ENCODE measurements at regions not wholly inside any gene's neighbourhood (a gene's known extent, or its start where the extent isn't known, plus 50 kb on each side); places are given as distances from the start of the nearest gene placed in this dataset.

DNA sequence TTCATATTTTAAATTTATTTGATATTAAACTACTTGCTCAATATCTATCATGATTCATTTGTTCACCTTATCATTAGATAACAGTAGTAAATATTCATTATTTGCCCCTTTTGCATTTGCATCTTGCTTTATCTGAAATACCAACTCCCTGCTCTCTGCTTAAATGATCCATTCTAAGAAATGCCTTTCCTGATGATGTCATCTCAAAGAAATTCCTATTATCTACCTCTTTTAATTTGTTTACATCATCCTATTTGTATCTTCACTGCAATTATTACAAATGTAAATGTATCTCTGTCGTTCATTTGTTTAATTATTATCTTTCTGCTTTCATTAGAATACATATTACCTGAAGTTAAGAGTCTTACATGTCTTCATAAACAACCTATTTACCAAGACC lies 549.9 kb downstream of the CBLN2 start:
- TF ChIP-seq, protein P1, sequence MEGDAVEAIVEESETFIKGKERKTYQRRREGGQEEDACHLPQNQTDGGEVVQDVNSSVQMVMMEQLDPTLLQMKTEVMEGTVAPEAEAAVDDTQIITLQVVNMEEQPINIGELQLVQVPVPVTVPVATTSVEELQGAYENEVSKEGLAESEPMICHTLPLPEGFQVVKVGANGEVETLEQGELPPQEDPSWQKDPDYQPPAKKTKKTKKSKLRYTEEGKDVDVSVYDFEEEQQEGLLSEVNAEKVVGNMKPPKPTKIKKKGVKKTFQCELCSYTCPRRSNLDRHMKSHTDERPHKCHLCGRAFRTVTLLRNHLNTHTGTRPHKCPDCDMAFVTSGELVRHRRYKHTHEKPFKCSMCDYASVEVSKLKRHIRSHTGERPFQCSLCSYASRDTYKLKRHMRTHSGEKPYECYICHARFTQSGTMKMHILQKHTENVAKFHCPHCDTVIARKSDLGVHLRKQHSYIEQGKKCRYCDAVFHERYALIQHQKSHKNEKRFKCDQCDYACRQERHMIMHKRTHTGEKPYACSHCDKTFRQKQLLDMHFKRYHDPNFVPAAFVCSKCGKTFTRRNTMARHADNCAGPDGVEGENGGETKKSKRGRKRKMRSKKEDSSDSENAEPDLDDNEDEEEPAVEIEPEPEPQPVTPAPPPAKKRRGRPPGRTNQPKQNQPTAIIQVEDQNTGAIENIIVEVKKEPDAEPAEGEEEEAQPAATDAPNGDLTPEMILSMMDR (IDR thresholded peaks at IDR 0.05; ENCODE audit: borderline replicate concordance, extremely low read depth, low read length, poor library complexity, severe bottlenecking) = no peak
- TF ChIP-seq EZH2 (IDR thresholded peaks at IDR 0.05; ENCODE audit: borderline replicate concordance, low read depth, low read length, severe bottlenecking) = no peak
